GM23338 (cell line): ENCODE measurements at regions not wholly inside any gene's neighbourhood (a gene's known extent, or its start where the extent isn't known, plus 50 kb on each side); places are given as distances from the start of the nearest gene placed in this dataset.

Experiments
- ATAC-seq: fragments of 200-7000 bp; cut with Tn5 transposase; 3 replicates; pipeline ENCODE4 v1.9.1; 2020
- DNase-seq: peaks from one replicate; pipeline ENCODE4 v3.0.0-alpha.2; 2015; ENCODE audit warnings: low spot score
- H2AFZ ChIP-seq: fragments of 200-600 bp; sonication (generic); 2 replicates; pipeline ENCODE4 v1.8.0; 2016; ENCODE audit warnings: antibody characterized with exemption, mild to moderate bottlenecking, moderate library complexity
- H3F3A ChIP-seq: fragments of 200-600 bp; sonication (generic); replicated peaks from 2 replicates; pipeline ENCODE4 v1.8.0; 2017; ENCODE audit warnings: antibody characterized with exemption, mixed run types, low read depth
- H3K27ac ChIP-seq: fragments of 200-600 bp; sonication (generic); 2 replicates; pipeline ENCODE4 v1.6.1; 2016; ENCODE audit warnings: low read depth
- H3K27me3 ChIP-seq: fragments of 200-600 bp; sonication (generic); 2 replicates; pipeline ENCODE4 v1.8.0; 2016; ENCODE audit warnings: mild to moderate bottlenecking, mixed run types, moderate library complexity; ENCODE audit not compliant: insufficient read depth
- H3K36me3 ChIP-seq: fragments of 200-600 bp; sonication (generic); 2 replicates; pipeline ENCODE4 v1.8.0; 2016; ENCODE audit warnings: mild to moderate bottlenecking; ENCODE audit not compliant: insufficient read depth
- H3K4me1 ChIP-seq: fragments of 200-600 bp; sonication (generic); 2 replicates; pipeline ENCODE4 v1.8.0; 2016; ENCODE audit warnings: mild to moderate bottlenecking, moderate library complexity; ENCODE audit not compliant: insufficient read depth
- H3K4me2 ChIP-seq: fragments of 200-600 bp; sonication (generic); 2 replicates; pipeline ENCODE4 v1.7.1; 2017; ENCODE audit warnings: mixed run types
- H3K4me3 ChIP-seq: fragments of 200-600 bp; sonication (generic); 2 replicates; pipeline ENCODE4 v1.6.1; 2016; ENCODE audit warnings: mixed run types
- H3K79me2 ChIP-seq: fragments of 200-600 bp; sonication (generic); replicated peaks from 2 replicates; pipeline ENCODE4 v1.8.0; 2017; ENCODE audit warnings: mild to moderate bottlenecking; ENCODE audit not compliant: insufficient read depth
- H3K9me2 ChIP-seq: fragments of 200-600 bp; sonication (generic); 2 replicates; pipeline ENCODE4 v1.8.0; 2017; ENCODE audit not compliant: insufficient read depth
- H4K20me1 ChIP-seq: fragments of 200-600 bp; sonication (generic); replicated peaks from 2 replicates; pipeline ENCODE4 v1.8.0; 2017; ENCODE audit warnings: mild to moderate bottlenecking; ENCODE audit not compliant: insufficient read depth
- H3K27ac Mint-ChIP-seq: 2 replicates; pipeline ENCODE4 v1.8.0; 2020; ENCODE audit warnings: inconsistent platforms, mild to moderate bottlenecking, moderate library complexity, mixed read lengths
- H3K27me3 Mint-ChIP-seq: 3 replicates; pipeline ENCODE4 v1.8.0; 2022; ENCODE audit warnings: low read depth, mild to moderate bottlenecking, moderate library complexity, mixed read lengths, inconsistent platforms; ENCODE audit not compliant: insufficient read depth, poor library complexity
- H3K36me3 Mint-ChIP-seq: 3 replicates; pipeline ENCODE4 v1.8.0; 2021; ENCODE audit warnings: low read depth, mild to moderate bottlenecking, inconsistent platforms, moderate library complexity, mixed read lengths
- H3K4me1 Mint-ChIP-seq: 3 replicates; pipeline ENCODE4 v1.8.0; 2020; ENCODE audit warnings: mild to moderate bottlenecking, inconsistent platforms, mixed read lengths
- H3K4me3 Mint-ChIP-seq: 3 replicates; pipeline ENCODE4 v1.8.0; 2021; ENCODE audit warnings: moderate library complexity, mild to moderate bottlenecking, inconsistent platforms, mixed read lengths
- H3K9me3 Mint-ChIP-seq: 3 replicates; pipeline ENCODE4 v1.8.0; 2020; ENCODE audit warnings: moderate library complexity, mild to moderate bottlenecking, inconsistent platforms, mixed read lengths
- CREB1 ChIP-seq: fragments of 250-450 bp; sonication (Bioruptor Pico); IDR thresholded peaks from 2 replicates; pipeline ENCODE4 v1.5.0; 2020; ENCODE audit warnings: low read depth, mild to moderate bottlenecking, moderate library complexity
- EZH2 ChIP-seq: fragments of 200-600 bp; sonication (generic); IDR thresholded peaks from one replicate; pipeline ENCODE4 v1.8.0; 2017; ENCODE audit warnings: antibody characterized with exemption, mild to moderate bottlenecking, low read depth; ENCODE audit not compliant: unreplicated experiment
- EZH2phosphoT487 ChIP-seq: fragments of 200-600 bp; sonication (generic); IDR thresholded peaks from one replicate; pipeline ENCODE4 v1.8.1; 2018; ENCODE audit warnings: antibody characterized with exemption; ENCODE audit not compliant: unreplicated experiment
- JUNB ChIP-seq: IDR thresholded peaks from one replicate; pipeline ENCODE4 v1.6.1; 2016; ENCODE audit warnings: antibody characterized with exemption; ENCODE audit not compliant: unreplicated experiment
- NANOG ChIP-seq: IDR thresholded peaks from 2 replicates; pipeline ENCODE4 v1.6.1; 2016; ENCODE audit warnings: antibody characterized with exemption, borderline replicate concordance
- POLR2AphosphoS5 ChIP-seq: IDR thresholded peaks from 2 replicates; pipeline ENCODE4 v1.6.1; 2016; ENCODE audit warnings: antibody characterized with exemption, low read depth
- STAT1 ChIP-seq: IDR thresholded peaks from one replicate; pipeline ENCODE4 v1.6.1; 2016; ENCODE audit warnings: antibody characterized with exemption; ENCODE audit not compliant: unreplicated experiment
- ZNF114 ChIP-seq: fragments of 250-450 bp; sonication (Bioruptor Pico); IDR thresholded peaks from 2 replicates; pipeline ENCODE4 v1.5.0; 2020; ENCODE audit warnings: mild to moderate bottlenecking, moderate library complexity
- ZNF331 ChIP-seq: fragments of 250-450 bp; sonication (Bioruptor Pico); IDR thresholded peaks from 2 replicates; pipeline ENCODE4 v1.5.0; 2020; ENCODE audit warnings: low read depth, mild to moderate bottlenecking, moderate library complexity
- TF ChIP-seq, protein P1 (sequence below), 2 experiments: fragments of 200-600 bp in 1 of 2; sonication (generic) in 1 of 2; conservative IDR thresholded peaks; 2 replicates each; pipeline versions ENCODE4 v1.5.1 to v1.6.1; 2016 to 2017; ENCODE audit warnings: antibody characterized with exemption in 2 of 2, low read depth in 2 of 2, mild to moderate bottlenecking in 2 of 2, moderate library complexity in 1 of 2
- TF ChIP-seq, protein P2 (sequence below): fragments of 250-450 bp; sonication (Bioruptor Pico); IDR thresholded peaks from 2 replicates; pipeline ENCODE4 v1.5.0; 2020; ENCODE audit warnings: mild to moderate bottlenecking, moderate library complexity
- TF ChIP-seq, protein P3 (sequence below): IDR thresholded peaks from one replicate; pipeline ENCODE4 v1.6.1; 2018; ENCODE audit warnings: antibody characterized with exemption; ENCODE audit not compliant: unreplicated experiment
- TF ChIP-seq, protein P4 (sequence below): IDR thresholded peaks from 2 replicates; pipeline ENCODE4 v1.6.1; 2016; ENCODE audit warnings: antibody characterized with exemption

DNA sequence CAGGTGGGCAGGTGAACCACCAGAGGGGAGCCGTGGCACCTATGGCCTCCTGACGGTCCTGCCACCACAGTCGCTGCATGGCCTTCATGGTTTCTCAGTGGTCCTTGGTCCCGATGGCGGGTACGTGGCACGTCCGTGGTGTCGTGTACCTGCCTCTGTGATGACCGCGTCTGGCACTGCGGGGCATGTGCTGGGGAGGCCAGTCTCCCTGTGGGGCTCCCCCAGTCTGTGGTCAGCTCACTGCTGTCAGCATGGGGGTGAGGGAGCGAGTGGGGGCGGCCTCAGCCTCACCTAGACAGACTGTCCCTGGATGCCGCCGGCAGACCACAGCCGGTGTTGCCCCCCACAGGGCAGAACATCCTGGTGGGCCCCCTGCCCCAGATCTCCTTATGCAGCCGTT lies 267.2 kb downstream of the SEC23A start (continued):
- TF ChIP-seq, protein P1, sequence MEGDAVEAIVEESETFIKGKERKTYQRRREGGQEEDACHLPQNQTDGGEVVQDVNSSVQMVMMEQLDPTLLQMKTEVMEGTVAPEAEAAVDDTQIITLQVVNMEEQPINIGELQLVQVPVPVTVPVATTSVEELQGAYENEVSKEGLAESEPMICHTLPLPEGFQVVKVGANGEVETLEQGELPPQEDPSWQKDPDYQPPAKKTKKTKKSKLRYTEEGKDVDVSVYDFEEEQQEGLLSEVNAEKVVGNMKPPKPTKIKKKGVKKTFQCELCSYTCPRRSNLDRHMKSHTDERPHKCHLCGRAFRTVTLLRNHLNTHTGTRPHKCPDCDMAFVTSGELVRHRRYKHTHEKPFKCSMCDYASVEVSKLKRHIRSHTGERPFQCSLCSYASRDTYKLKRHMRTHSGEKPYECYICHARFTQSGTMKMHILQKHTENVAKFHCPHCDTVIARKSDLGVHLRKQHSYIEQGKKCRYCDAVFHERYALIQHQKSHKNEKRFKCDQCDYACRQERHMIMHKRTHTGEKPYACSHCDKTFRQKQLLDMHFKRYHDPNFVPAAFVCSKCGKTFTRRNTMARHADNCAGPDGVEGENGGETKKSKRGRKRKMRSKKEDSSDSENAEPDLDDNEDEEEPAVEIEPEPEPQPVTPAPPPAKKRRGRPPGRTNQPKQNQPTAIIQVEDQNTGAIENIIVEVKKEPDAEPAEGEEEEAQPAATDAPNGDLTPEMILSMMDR (conservative IDR thresholded peaks at IDR 0.05; ENCODE audit: low read depth in 2 of 2) = no peak
- no peak for TF ChIP-seq EZH2phosphoT487

DNA sequence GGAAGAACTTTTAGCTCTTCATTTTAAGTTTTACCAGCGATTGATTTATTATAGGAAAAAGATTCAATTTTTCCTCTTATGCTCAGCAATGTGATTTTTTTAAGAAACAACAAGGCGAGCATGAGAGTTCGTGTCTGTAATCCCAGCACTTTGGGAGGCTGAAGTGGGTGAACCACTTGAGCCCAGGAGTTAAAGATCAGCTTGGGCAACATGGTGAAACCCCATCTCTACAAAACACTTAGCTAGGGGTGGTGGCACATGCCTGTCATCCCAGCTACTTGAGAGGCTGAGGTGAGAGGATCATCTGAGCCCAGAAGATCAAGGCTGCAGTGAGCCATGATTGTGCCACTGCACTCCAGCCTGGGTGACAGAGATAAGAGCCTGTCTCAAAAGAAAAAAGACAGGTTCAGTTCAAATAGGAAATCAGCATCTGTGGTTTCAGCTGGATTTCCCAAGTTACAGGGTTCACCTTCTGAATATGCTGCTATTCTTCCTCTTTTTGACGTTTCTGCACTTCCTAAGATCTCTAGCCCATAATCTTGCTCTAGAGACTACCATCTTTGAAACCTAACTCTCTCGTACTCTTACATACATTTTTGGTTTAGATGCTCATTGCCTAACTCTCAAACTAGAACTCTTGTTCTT lies 274.7 kb downstream of the SEC23A start:
- H4K20me1 ChIP-seq = no peaks in the 10 kb centered on the region
- no peaks in the 10 kb centered on the region for H3K9me3 Mint-ChIP-seq
- H3K27me3 Mint-ChIP-seq = peaks cover 1% of the 10 kb centered on the region
- TF ChIP-seq CREB1 (CRISPR knock-in tag) (no peak), POLR2AphosphoS5 (no peak), ZNF331 (no peak), NANOG (no peak), EZH2 (no peak), STAT1 (no peak), JUNB (no peak), EZH2phosphoT487 (no peak), ZNF114 (CRISPR knock-in tag) (no peak)
- TF ChIP-seq, protein P2, sequence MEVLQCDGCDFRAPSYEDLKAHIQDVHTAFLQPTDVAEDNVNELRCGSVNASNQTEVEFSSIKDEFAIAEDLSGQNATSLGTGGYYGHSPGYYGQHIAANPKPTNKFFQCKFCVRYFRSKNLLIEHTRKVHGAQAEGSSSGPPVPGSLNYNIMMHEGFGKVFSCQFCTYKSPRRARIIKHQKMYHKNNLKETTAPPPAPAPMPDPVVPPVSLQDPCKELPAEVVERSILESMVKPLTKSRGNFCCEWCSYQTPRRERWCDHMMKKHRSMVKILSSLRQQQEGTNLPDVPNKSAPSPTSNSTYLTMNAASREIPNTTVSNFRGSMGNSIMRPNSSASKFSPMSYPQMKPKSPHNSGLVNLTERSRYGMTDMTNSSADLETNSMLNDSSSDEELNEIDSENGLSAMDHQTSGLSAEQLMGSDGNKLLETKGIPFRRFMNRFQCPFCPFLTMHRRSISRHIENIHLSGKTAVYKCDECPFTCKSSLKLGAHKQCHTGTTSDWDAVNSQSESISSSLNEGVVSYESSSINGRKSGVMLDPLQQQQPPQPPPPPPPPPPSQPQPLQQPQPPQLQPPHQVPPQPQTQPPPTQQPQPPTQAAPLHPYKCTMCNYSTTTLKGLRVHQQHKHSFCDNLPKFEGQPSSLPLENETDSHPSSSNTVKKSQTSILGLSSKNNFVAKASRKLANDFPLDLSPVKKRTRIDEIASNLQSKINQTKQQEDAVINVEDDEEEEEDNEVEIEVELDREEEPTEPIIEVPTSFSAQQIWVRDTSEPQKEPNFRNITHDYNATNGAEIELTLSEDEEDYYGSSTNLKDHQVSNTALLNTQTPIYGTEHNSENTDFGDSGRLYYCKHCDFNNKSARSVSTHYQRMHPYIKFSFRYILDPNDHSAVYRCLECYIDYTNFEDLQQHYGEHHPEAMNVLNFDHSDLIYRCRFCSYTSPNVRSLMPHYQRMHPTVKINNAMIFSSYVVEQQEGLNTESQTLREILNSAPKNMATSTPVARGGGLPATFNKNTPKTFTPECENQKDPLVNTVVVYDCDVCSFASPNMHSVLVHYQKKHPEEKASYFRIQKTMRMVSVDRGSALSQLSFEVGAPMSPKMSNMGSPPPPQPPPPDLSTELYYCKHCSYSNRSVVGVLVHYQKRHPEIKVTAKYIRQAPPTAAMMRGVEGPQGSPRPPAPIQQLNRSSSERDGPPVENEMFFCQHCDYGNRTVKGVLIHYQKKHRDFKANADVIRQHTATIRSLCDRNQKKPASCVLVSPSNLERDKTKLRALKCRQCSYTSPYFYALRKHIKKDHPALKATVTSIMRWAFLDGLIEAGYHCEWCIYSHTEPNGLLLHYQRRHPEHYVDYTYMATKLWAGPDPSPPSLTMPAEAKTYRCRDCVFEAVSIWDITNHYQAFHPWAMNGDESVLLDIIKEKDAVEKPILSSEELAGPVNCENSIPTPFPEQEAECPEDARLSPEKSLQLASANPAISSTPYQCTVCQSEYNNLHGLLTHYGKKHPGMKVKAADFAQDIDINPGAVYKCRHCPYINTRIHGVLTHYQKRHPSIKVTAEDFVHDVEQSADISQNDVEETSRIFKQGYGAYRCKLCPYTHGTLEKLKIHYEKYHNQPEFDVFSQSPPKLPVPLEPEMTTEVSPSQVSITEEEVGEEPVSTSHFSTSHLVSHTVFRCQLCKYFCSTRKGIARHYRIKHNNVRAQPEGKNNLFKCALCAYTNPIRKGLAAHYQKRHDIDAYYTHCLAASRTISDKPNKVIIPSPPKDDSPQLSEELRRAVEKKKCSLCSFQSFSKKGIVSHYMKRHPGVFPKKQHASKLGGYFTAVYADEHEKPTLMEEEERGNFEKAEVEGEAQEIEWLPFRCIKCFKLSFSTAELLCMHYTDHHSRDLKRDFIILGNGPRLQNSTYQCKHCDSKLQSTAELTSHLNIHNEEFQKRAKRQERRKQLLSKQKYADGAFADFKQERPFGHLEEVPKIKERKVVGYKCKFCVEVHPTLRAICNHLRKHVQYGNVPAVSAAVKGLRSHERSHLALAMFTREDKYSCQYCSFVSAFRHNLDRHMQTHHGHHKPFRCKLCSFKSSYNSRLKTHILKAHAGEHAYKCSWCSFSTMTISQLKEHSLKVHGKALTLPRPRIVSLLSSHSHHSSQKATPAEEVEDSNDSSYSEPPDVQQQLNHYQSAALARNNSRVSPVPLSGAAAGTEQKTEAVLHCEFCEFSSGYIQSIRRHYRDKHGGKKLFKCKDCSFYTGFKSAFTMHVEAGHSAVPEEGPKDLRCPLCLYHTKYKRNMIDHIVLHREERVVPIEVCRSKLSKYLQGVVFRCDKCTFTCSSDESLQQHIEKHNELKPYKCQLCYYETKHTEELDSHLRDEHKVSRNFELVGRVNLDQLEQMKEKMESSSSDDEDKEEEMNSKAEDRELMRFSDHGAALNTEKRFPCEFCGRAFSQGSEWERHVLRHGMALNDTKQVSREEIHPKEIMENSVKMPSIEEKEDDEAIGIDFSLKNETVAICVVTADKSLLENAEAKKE (CRISPR knock-in tag) = no peak
- TF ChIP-seq, protein P3, sequence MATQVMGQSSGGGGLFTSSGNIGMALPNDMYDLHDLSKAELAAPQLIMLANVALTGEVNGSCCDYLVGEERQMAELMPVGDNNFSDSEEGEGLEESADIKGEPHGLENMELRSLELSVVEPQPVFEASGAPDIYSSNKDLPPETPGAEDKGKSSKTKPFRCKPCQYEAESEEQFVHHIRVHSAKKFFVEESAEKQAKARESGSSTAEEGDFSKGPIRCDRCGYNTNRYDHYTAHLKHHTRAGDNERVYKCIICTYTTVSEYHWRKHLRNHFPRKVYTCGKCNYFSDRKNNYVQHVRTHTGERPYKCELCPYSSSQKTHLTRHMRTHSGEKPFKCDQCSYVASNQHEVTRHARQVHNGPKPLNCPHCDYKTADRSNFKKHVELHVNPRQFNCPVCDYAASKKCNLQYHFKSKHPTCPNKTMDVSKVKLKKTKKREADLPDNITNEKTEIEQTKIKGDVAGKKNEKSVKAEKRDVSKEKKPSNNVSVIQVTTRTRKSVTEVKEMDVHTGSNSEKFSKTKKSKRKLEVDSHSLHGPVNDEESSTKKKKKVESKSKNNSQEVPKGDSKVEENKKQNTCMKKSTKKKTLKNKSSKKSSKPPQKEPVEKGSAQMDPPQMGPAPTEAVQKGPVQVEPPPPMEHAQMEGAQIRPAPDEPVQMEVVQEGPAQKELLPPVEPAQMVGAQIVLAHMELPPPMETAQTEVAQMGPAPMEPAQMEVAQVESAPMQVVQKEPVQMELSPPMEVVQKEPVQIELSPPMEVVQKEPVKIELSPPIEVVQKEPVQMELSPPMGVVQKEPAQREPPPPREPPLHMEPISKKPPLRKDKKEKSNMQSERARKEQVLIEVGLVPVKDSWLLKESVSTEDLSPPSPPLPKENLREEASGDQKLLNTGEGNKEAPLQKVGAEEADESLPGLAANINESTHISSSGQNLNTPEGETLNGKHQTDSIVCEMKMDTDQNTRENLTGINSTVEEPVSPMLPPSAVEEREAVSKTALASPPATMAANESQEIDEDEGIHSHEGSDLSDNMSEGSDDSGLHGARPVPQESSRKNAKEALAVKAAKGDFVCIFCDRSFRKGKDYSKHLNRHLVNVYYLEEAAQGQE = no peak
- TF ChIP-seq, protein P4, sequence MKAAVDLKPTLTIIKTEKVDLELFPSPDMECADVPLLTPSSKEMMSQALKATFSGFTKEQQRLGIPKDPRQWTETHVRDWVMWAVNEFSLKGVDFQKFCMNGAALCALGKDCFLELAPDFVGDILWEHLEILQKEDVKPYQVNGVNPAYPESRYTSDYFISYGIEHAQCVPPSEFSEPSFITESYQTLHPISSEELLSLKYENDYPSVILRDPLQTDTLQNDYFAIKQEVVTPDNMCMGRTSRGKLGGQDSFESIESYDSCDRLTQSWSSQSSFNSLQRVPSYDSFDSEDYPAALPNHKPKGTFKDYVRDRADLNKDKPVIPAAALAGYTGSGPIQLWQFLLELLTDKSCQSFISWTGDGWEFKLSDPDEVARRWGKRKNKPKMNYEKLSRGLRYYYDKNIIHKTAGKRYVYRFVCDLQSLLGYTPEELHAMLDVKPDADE = no peak

More for the DNA sequence above, 274.7 kb downstream of the SEC23A start:
- Mint-ChIP-seq H3K4me1 (peaks cover 9% of the 10 kb centered on the region), H3K27ac (no peak overlapping the region), H3K36me3 (no peaks in the 10 kb centered on the region), H3K4me3 (no peak overlapping the region)
- Histone ChIP-seq H3K27me3 (no peaks in the 10 kb centered on the region), H3K36me3 (no peaks in the 10 kb centered on the region), H3K9me2 (peaks cover 4% of the 10 kb centered on the region; the same call in 1 of the 2 replicates), H3K4me2 (no peak overlapping the region), H3F3A (no peaks in the 10 kb centered on the region), H2AFZ (no peak overlapping the region), H3K4me3 (no peak overlapping the region), H3K4me1 (no peaks in the 10 kb centered on the region), H3K79me2 (no peaks in the 10 kb centered on the region), H3K27ac (no peak overlapping the region)
- DNase-seq (no peak), ATAC-seq (no peak)
